Amniotic stem cell (primary cell): ENCODE measurements at regions not wholly inside any gene's neighbourhood (a gene's known extent, or its start where the extent isn't known, plus 50 kb on each side); places are given as distances from the start of the nearest gene placed in this dataset.

Source experiments
- DNase-seq: peaks from one replicate; lab custom pipeline; 2025; lab: John Stamatoyannopoulos, UW

GRCh38 chr13:70893832-70894231, 785.6 kb upstream of the KLHL1 start:
- no peak for DNase-seq

DNA sequence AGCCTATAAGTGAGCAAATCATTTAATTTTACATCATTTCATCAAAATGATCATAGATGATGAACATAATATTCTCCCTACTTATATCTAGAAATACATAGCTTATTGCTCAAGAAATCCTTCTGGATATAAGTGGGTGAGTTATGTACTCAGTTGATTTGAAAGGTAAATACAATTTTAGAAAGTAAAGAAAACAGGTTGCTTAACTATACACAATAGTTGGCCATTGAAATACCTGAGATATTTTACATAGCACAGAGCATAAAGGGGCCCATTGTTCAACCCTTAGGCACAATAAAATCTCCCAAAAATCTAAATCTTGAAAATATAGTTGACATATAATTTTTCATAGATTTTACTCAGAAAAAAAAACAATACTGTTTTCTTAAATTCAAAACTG, 782.0 kb upstream of the KLHL1 start:
- no peak for DNase-seq

- no peak for DNase-seq
Measured at GRCh38 chr13:70889163-70889562, 780.9 kb upstream of the KLHL1 start.

DNA sequence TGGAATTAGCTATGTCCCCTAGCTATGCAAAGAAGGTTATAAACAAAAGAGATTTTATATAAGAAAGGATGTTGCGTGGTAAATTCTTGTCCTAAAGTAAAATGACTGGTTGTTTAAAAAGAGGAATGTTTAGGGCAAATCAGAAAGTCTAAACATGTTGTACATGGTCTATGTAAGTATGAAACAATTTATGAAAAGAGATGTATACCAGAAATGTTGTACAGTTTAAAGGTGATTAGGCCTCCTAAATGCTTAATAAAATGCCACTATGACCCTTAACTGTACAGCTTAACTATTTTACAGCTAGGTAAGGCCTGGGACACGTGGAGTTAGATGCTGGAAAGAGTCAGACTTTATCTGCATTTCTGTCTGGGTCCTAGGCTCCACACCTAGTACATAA, 775.9 kb upstream of the KLHL1 start:
- DNase-seq: no peak

DNA sequence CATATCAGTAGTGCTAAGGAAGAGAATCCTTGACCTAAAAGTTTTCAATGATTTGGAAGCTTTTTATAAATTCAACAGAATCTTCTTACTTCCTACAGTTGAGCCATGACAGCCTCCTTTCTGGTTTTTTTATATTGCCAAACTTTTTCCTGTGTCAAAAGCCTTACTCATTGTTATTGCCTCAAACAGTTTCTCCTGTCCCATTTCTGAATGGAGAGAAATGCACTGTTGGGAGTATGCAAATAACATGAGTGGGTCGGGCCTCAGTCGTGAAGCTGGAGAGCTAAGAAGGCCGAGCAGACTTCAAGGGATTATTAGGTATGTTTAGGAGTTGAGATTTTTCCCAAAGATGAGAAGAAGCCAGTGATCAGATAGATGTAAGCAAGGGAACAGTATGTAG, 766.4 kb upstream of the KLHL1 start:
- no peak for DNase-seq

GRCh38 chr13:70864731-70865130, 756.5 kb upstream of the KLHL1 start:
- DNase-seq: no peak

- no peak for DNase-seq
Measured at GRCh38 chr13:70856711-70857110, 748.5 kb upstream of the KLHL1 start.

GRCh38 chr13:70856025-70856424, 747.8 kb upstream of the KLHL1 start:
- DNase-seq: no peak

DNA sequence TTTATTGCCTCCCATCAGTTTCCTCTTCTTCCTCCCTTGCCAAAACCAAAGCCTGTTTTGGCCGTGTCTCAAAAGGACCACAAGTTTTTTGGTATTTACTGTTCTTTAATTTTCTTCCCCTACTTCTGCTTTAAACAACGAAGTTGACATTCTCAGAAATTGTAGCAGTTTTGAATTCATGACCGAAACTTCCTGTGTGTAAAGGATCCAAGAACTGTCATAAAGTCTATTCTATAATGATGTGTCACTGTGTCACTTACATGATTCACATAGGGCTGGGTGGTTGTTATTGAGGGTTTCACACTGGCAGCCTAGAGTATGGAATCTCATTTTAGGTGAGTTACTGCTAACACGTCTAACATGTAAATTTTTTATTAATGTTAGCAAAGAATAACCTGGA, 741.0 kb upstream of the KLHL1 start:
- DNase-seq: no peak

DNA sequence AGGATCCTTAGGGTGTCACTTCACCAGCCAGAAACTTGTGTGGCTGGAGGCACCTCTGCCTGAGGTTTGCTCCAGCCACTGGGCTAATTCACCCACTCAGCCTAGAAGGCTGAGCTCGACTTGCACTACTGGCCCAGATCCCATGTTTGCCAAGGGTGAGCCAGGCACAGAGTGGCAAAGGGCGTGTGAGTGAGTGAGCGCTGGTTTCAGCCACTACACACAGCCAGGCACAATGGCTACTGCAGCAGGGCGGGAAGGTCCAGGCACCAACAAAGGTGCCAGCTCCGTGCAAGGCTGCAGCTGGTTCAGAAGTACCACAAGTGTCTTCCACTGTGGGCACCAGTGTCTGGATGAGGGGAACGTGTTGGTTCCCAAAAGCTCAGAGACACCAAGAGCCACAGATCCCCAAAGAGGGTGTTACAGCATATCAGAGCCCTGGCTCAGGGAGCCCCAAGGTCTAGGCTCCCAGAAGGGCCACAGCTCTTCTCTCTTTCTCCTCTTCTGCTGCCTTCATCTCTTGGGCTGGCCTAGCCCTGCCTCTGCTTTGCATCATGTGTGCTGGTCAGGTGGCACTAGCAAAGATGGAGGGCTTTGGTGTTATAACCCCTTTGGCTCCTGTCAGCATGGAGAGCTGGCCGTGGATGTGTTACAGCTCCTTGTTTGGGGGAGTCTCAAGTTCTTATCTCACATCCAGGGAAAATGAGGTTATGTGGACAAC, 736.3 kb upstream of the KLHL1 start:
- DNase-seq: no peak

GRCh38 chr13:70842062-70842644, 733.9 kb upstream of the KLHL1 start:
- DNase-seq: no peak

- DNase-seq: no peak
Measured at GRCh38 chr13:70841240-70842061, 733.2 kb upstream of the KLHL1 start.

DNA sequence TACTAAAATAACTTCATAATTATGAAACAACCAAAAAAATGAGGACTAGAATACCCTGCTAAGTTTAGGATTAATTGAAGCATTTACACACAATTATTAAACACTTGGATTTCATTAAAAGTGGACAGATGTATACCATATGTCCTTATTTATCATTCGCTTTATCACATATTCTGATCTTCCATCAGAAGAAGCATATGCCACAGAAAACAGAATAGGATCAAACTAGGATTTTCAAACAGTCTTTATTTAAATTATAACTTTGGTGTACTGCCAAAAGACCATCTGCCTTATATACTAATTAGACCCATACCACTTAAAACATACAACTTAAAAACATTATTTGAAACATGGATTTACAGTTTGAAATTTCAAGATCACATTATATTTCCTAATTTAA, 727.1 kb upstream of the KLHL1 start:
- DNase-seq: no peak

- no peak for DNase-seq
Measured at GRCh38 chr13:70829748-70830147, 721.5 kb upstream of the KLHL1 start.

- DNase-seq: peak; percentile 18
Measured at GRCh38 chr13:70817576-70817975, 709.3 kb upstream of the KLHL1 start.

- peak; percentile 17 for DNase-seq
Measured at GRCh38 chr13:70816853-70817252, 708.6 kb upstream of the KLHL1 start.

DNA sequence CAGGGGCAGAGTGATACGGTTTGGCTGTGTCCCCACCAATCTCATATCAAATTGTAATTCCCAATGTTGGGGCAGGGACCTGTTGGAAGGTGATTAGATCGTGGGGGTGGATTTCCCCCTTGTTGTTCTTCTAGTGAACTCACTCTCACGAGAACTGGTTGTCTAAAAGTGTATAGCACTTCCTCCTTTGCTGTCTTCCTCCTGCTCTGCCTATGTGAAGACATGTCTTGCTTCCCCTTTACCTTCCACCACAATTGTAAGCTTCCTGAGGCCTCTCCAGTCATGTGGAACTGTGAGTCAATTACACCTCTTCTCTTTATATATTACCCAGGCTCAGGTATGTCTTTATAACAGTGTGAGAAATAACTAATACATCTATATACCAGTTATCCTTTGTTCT, 706.4 kb upstream of the KLHL1 start:
- no peak for DNase-seq

GRCh38 chr13:70812481-70812880, 704.2 kb upstream of the KLHL1 start:
- peak; percentile 38 for DNase-seq

- DNase-seq: no peak
Measured at GRCh38 chr13:70809588-70809987, 701.3 kb upstream of the KLHL1 start.

GRCh38 chr13:70798385-70798784, 690.1 kb upstream of the KLHL1 start:
- DNase-seq: no peak

DNA sequence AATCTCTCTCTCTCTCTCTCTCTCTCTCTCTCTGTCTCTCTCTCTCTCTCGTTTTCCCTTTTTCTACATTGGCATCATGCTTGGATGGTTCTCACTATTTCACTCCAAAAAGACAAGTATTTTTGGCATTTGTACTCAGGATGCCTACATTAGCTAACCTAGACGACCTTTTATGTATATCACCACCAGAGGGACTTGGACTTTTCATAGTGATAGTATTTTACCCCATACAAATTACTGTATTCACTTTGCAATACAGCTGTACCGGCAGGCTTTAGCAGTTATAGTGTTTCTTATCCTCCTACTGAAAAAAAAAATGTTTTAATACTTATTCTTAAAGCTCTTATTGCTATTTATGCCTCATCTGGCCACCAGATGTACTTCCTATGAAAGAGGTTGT, 687.2 kb upstream of the KLHL1 start:
- no peak for DNase-seq

- no peak for DNase-seq
Measured at GRCh38 chr13:70792121-70792520, 683.9 kb upstream of the KLHL1 start.

GRCh38 chr13:70789751-70790150, 681.5 kb upstream of the KLHL1 start:
- DNase-seq: no peak
